HL-60 (cell line): ENCODE measurements at regions not wholly inside any gene's neighbourhood (a gene's known extent, or its start where the extent isn't known, plus 50 kb on each side); places are given as distances from the start of the nearest gene placed in this dataset.

Source experiments
- CTCF ChIP-seq: IDR thresholded peaks from one replicate; pipeline ENCODE4 v1.5.1; 2011; ENCODE audit warnings: low read length, control low read depth, inconsistent platforms; ENCODE audit not compliant: insufficient read depth
- TF ChIP-seq, protein P1 (sequence below): IDR thresholded peaks from 2 replicates; pipeline ENCODE4 v1.6.1; 2012; ENCODE audit warnings: low read depth; ENCODE audit not compliant: insufficient replicate concordance

DNA sequence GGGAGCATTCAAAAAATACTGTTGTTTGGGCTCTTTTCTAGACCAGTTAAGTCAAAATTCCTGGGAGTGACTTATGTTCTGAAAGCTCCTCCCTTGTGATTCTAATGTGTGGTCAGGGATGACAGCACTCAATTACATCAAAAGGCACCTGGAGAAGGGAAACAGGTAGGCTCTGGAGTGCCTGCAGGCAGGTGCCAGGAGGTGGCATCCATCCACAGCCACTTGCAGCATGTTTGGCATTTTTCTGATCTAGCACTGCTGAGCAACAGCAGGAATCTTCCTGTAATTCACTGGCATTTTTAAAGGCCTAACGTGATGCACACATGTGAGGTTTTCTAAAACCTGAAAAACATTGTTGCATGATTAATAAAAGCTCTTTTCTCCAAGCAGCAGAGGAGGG lies 94.6 kb downstream of the CCNA1 start:
- TF ChIP-seq, protein P1, sequence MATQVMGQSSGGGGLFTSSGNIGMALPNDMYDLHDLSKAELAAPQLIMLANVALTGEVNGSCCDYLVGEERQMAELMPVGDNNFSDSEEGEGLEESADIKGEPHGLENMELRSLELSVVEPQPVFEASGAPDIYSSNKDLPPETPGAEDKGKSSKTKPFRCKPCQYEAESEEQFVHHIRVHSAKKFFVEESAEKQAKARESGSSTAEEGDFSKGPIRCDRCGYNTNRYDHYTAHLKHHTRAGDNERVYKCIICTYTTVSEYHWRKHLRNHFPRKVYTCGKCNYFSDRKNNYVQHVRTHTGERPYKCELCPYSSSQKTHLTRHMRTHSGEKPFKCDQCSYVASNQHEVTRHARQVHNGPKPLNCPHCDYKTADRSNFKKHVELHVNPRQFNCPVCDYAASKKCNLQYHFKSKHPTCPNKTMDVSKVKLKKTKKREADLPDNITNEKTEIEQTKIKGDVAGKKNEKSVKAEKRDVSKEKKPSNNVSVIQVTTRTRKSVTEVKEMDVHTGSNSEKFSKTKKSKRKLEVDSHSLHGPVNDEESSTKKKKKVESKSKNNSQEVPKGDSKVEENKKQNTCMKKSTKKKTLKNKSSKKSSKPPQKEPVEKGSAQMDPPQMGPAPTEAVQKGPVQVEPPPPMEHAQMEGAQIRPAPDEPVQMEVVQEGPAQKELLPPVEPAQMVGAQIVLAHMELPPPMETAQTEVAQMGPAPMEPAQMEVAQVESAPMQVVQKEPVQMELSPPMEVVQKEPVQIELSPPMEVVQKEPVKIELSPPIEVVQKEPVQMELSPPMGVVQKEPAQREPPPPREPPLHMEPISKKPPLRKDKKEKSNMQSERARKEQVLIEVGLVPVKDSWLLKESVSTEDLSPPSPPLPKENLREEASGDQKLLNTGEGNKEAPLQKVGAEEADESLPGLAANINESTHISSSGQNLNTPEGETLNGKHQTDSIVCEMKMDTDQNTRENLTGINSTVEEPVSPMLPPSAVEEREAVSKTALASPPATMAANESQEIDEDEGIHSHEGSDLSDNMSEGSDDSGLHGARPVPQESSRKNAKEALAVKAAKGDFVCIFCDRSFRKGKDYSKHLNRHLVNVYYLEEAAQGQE = no peak
- no peak for TF ChIP-seq CTCF
